ENCODE measurements at regions not wholly inside any gene's neighbourhood (a gene's known extent, or its start where the extent isn't known, plus 50 kb on each side); places are given as distances from the start of the nearest gene placed in this dataset.
"Not testable (repeated sequence)": the region's sequence is repeated elsewhere in the genome, so short reads cannot be mapped to it uniquely, and the experiment has no call there.

DNA sequence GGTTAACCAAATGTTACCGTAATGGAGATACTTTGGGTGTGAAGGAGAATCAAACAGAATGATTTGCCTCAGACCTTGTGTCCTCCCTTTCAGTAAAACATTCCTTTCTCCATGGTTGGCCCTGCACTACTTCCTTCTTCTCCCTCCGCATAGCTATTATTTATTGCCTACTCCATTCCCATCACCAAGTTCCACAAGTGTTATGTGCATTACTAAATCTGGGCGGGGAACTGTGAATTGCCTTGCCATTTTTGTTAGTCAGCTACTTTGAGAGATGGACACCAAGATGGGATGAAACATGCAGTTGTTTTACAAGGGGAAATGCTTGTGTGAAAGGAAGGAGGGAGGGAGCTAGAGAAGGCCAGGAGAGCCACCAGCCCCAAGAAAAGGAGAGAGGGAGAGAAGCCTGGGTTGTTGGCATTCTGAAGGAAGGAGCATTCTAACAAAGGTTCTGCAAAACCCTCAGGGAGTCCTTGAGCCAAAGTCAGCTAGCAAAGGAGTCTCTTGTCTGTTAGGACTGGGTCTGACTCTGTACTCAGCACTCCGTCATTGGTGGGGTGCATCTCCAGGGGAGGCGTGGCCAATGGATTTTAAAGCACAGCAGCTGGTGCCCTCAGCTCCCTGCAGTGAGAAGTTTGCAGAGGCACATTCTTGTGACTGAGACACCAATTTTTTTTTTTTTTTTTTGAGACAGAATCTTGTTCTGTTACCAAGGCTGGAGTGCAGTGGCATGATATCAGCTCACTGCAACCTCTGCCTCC lies 83.6 kb upstream of the CHD6 start:
- DNase-seq = no peak
- 68 to 77% methylated on average over 5 of the region's 5 CpGs for WGBS, 2 donors
- peaks cover 0 to 2% of the 10 kb centered on the region in 2 donors for H3K27me3 ChIP-seq (ENCODE audit: control insufficient read depth in 1 of 2, insufficient read depth in 2 of 2, low read length in 1 of 2)
- H3K4me3 ChIP-seq (ENCODE audit: low read length in 2 of 2) = no peak overlapping the region
- intact Hi-C loops (cut with DNase I) = no loop called here
- no peak for ATAC-seq (ENCODE audit: low FRiP score)
- no peaks in the 10 kb centered on the region for H3K36me3 ChIP-seq (ENCODE audit: control insufficient read depth in 1 of 2, insufficient read depth in 2 of 2, low read length in 1 of 2)
- H3K4me1 ChIP-seq (ENCODE audit: control insufficient read depth in 1 of 2, insufficient read depth in 2 of 2, low read length in 2 of 2) = no peaks in the 10 kb centered on the region
- H3K9me3 ChIP-seq (ENCODE audit: control insufficient read depth, low read length) = no peaks in the 10 kb centered on the region
- no peak overlapping the region for H3K27ac ChIP-seq (ENCODE audit: low read depth in 1 of 2, low read length in 2 of 2)

DNA sequence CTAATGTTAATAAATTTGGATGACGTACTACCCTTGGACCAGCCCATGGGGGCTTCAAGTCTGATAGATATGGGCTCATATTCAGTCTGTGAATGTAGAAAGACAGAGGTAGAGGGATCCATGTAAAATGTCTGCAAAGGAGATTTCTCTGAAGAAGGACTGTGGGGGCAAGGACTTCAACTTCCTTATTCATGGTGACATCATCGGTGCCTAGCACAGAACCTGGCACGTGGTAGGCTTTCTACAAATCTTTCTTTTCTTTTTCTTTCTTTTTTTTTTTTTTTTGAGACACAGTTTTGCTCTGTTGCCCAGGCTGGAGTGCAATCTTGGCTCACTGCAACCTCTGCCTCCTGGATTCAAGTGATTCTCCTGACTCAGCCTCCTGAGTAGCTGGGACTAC lies 81.5 kb upstream of the CHD6 start:
- H3K36me3 ChIP-seq (ENCODE audit: control insufficient read depth in 1 of 2, insufficient read depth in 2 of 2, low read length in 1 of 2); DNase-seq; H3K4me3 ChIP-seq (ENCODE audit: low read length in 2 of 2); H3K4me1 ChIP-seq (ENCODE audit: control insufficient read depth in 1 of 2, insufficient read depth in 2 of 2, low read length in 2 of 2); ATAC-seq (ENCODE audit: low FRiP score); H3K9me3 ChIP-seq (ENCODE audit: control insufficient read depth, low read length); H3K27ac ChIP-seq (ENCODE audit: low read depth in 1 of 2, low read length in 2 of 2); H3K27me3 ChIP-seq (ENCODE audit: control insufficient read depth in 1 of 2, insufficient read depth in 2 of 2, low read length in 1 of 2): not testable (repeated sequence)
- intact Hi-C loops (cut with DNase I) = loop anchor here (10.0 kb wide), 2 partner anchors 215 to 225 kb away; no protein-coding TSS in a partner anchor
- WGBS, 2 donors = 85% methylated on average over 3 of the region's 3 CpGs

DNA sequence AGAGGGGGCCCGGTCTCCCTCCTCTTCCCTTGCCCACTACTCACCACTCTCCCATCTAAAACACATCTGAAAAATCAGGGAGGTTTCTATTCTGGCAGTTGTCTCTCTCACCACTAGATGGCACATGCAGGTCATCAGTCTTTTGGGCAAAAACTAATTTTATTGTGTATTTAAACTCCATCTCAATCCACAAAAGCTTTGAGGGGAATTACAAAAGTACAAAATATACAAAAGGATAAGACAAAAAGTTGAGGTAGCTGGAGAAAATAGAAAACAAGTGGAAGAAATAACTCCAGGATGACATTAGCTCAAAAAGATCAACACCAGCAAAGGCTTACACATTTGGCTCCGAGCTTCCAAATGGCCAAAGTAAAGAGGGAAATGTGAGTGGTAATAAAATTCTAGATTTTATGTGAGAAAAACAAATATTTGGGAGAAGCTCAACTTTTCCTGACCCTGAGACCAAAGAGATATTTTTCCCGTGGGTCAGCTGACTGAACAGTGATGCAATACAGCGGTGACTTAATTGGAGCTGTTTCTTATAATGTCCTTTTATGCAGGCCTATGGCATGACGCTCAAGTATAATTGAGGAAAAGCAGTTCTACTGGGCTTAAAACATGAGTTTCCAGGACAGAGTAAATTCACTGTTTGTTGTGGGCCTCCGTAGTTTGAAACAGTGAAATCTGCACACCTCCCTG lies 79.8 kb upstream of the CHD6 start:
- Histone ChIP-seq H3K27ac (ENCODE audit: low read depth in 1 of 2, low read length in 2 of 2) (no peak overlapping the region), H3K4me3 (ENCODE audit: low read length in 2 of 2) (no peak overlapping the region), H3K9me3 (ENCODE audit: control insufficient read depth, low read length) (no peaks in the 10 kb centered on the region), H3K4me1 (ENCODE audit: control insufficient read depth in 1 of 2, insufficient read depth in 2 of 2, low read length in 2 of 2) (no peaks in the 10 kb centered on the region), H3K27me3 (ENCODE audit: control insufficient read depth in 1 of 2, insufficient read depth in 2 of 2, low read length in 1 of 2) (no peaks in the 10 kb centered on the region), H3K36me3 (ENCODE audit: control insufficient read depth in 1 of 2, insufficient read depth in 2 of 2, low read length in 1 of 2) (no peaks in the 10 kb centered on the region)
- intact Hi-C loops (cut with DNase I) = loop anchor here (10.0 kb wide), 2 partner anchors 213 to 223 kb away; no protein-coding TSS in a partner anchor
- ATAC-seq (ENCODE audit: low FRiP score) (no peak), DNase-seq (no peak)
- WGBS, 2 donors = 77% methylated on average over 6 of the region's 6 CpGs

DNA sequence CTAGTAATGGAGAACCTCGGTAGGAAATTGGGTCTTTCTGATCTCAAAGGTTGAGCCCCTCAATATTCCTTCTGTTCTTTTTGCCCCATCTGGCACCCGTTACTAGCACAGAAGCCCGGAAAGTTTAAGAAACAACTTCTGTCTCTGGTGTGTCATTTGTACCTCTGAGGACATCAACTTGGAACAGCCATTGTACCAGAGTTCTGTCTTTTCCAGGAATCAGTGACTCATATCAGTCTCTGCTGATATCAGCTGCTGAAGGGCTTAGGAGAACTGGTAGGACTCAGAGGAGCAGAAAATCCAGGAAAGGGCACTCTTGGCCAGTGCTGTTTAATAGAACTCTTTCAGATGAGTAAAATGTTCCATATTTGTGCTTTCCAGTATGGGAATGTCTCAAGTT lies 78.3 kb upstream of the CHD6 start:
- H3K27me3 ChIP-seq (ENCODE audit: control insufficient read depth in 1 of 2, insufficient read depth in 2 of 2, low read length in 1 of 2) = no peaks in the 10 kb centered on the region
- no peaks in the 10 kb centered on the region for H3K4me1 ChIP-seq (ENCODE audit: control insufficient read depth in 1 of 2, insufficient read depth in 2 of 2, low read length in 2 of 2)
- DNase-seq (no peak), ATAC-seq (ENCODE audit: low FRiP score) (peak; percentile 15)
- intact Hi-C loops (cut with DNase I) = loop anchor here (10.0 kb wide), 2 partner anchors 212 to 222 kb away; no protein-coding TSS in a partner anchor
- 58 to 60% methylated on average over 3 of the region's 3 CpGs for WGBS, 2 donors
- H3K4me3 ChIP-seq (ENCODE audit: low read length in 2 of 2) = no peak overlapping the region
- no peaks in the 10 kb centered on the region for H3K36me3 ChIP-seq (ENCODE audit: control insufficient read depth in 1 of 2, insufficient read depth in 2 of 2, low read length in 1 of 2)
- no peaks in the 10 kb centered on the region for H3K9me3 ChIP-seq (ENCODE audit: control insufficient read depth, low read length)
- no peak overlapping the region for H3K27ac ChIP-seq (ENCODE audit: low read depth in 1 of 2, low read length in 2 of 2)

DNA sequence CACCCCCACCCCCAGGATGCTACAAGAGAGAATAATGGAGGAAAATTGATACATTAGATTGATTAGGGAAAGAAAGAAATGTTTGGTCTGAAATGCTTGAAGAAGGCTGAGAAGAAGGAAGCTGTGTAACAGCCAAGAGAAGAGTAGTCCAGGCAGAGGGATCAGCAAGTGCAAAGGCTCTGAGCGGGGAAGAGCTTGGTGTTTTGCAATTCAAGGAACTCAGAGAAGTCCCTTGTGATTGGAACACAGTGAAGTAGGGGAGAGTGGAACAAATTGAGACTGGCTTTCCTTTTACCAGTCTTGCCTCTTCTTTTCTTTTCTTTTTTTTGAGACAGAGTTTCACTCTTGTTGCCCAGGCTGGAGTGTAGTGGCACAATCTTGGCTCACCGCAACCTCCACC lies 76.6 kb upstream of the CHD6 start:
- no peak overlapping the region for H3K27ac ChIP-seq (ENCODE audit: low read depth in 1 of 2, low read length in 2 of 2)
- H3K9me3 ChIP-seq (ENCODE audit: control insufficient read depth, low read length) = no peaks in the 10 kb centered on the region
- ATAC-seq (ENCODE audit: low FRiP score) (no peak), DNase-seq (no peak)
- intact Hi-C loops (cut with DNase I) = loop anchor here (5.0 to 10.0 kb wide), 3 partner anchors 57 to 220 kb away; no protein-coding TSS in a partner anchor
- H3K4me1 ChIP-seq (ENCODE audit: control insufficient read depth in 1 of 2, insufficient read depth in 2 of 2, low read length in 2 of 2) = no peaks in the 10 kb centered on the region
- H3K36me3 ChIP-seq (ENCODE audit: control insufficient read depth in 1 of 2, insufficient read depth in 2 of 2, low read length in 1 of 2) = no peaks in the 10 kb centered on the region
- 91 to 94% methylated on average over 2 of the region's 2 CpGs for WGBS, 2 donors
- H3K27me3 ChIP-seq (ENCODE audit: control insufficient read depth in 1 of 2, insufficient read depth in 2 of 2, low read length in 1 of 2) = no peaks in the 10 kb centered on the region
- no peak overlapping the region for H3K4me3 ChIP-seq (ENCODE audit: low read length in 2 of 2)

DNA sequence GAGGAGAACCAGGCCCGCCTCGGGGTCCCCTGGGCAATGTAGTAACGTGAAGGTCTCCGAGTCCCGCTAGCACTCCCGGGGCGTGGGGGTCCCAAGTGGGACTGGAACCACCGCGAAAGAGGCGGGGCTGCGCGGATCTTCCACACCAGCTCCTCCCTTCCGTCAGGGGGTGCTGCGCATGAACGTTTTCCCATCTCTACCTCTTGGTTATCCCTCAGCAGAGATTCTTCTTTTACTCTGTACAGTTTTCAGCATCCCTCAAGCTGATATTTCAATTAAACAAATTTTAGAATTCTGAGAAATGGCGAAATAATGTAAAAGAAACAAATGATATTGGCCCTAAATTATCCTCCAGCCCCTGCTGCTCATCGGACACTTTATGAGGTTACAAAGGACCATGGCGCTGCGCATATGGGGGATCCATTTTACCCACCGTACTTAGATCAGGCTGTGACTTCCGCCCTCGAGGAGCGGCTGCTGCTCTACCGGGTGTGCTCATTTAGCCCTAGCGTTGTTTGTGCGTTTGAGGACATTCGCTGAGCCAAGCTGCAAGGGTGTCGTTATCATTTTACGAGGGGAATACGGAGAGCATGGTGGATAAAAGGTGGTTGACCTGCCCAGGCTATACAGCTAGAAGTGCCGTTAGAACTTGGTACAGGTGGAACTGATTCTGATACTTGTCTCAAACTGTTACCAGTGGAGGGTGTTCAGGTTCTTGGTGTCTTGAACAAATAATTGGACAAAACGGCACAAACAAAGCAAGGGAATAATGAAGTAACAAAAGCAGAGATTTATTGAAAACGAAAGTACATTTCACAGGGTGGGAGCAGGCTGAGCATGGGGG lies 75.2 kb upstream of the CHD6 start:
- DNase-seq (peak; percentile 86 to 90), ATAC-seq (ENCODE audit: low FRiP score) (peak; percentile 95)
- Histone ChIP-seq H3K9me3 (ENCODE audit: control insufficient read depth, low read length) (no peaks in the 10 kb centered on the region), H3K4me3 (ENCODE audit: low read length in 2 of 2) (peak overlapping the region; percentile 79 to 89), H3K36me3 (ENCODE audit: control insufficient read depth in 1 of 2, insufficient read depth in 2 of 2, low read length in 1 of 2) (no peaks in the 10 kb centered on the region), H3K4me1 (ENCODE audit: control insufficient read depth in 1 of 2, insufficient read depth in 2 of 2, low read length in 2 of 2) (no peaks in the 10 kb centered on the region), H3K27ac (ENCODE audit: low read depth in 1 of 2, low read length in 2 of 2) (peak overlapping the region; percentile 71 to 83), H3K27me3 (ENCODE audit: control insufficient read depth in 1 of 2, insufficient read depth in 2 of 2, low read length in 1 of 2) (no peaks in the 10 kb centered on the region)
- WGBS, 2 donors = 0 to 1% methylated on average over 33 of the region's 33 CpGs
- intact Hi-C loops (cut with DNase I) = loop anchor here (5.0 to 10.0 kb wide), 3 partner anchors 56 to 219 kb away; no protein-coding TSS in a partner anchor

DNA sequence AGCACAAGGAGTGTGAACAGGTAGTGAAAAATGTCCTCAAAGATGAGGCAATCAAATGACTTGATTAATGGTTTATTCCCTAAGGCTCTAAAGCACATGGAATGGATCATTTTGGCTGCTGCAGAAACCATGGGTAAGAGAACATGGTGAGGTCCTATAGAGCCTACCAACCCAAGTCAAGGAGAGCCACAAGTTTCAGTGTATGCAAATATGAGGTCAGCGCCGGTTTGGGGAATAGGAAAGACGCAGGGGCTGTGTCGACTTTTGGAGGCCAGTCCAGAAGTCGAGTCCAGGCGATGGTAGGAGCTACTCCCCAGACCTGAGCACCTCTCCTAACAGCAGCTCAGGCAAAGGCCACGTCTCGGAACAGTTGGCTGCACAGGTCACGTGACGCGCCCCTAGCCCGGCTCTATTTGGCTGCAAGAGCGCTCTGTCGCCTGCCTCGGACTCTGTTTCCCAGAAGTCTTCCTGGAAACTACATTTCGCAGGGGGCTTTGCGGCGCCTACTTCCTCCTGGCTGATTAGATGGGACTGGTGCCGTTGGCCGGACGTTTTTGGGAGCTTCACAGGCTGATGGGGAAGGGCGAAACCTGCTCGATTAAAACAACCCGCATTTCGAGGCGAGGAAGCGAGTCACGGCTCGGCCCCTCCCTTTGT lies 74.4 kb upstream of the CHD6 start:
- WGBS, 2 donors = 3 to 5% methylated on average over 29 of the region's 29 CpGs
- no peaks in the 10 kb centered on the region for H3K9me3 ChIP-seq (ENCODE audit: control insufficient read depth, low read length)
- H3K4me1 ChIP-seq (ENCODE audit: control insufficient read depth in 1 of 2, insufficient read depth in 2 of 2, low read length in 2 of 2) = no peaks in the 10 kb centered on the region
- DNase-seq (peak; percentile 91 to 92), ATAC-seq (ENCODE audit: low FRiP score) (peak; percentile 88)
- no peaks in the 10 kb centered on the region for H3K36me3 ChIP-seq (ENCODE audit: control insufficient read depth in 1 of 2, insufficient read depth in 2 of 2, low read length in 1 of 2)
- H3K27me3 ChIP-seq (ENCODE audit: control insufficient read depth in 1 of 2, insufficient read depth in 2 of 2, low read length in 1 of 2) = no peaks in the 10 kb centered on the region
- intact Hi-C loops (cut with DNase I) = loop anchor here (5.0 to 10.0 kb wide), 3 partner anchors 55 to 218 kb away; no protein-coding TSS in a partner anchor
- H3K27ac ChIP-seq (ENCODE audit: low read depth in 1 of 2, low read length in 2 of 2) = peak overlapping the region; percentile 71 to 83
- H3K4me3 ChIP-seq (ENCODE audit: low read length in 2 of 2) = peak overlapping the region; percentile 79 to 89

DNA sequence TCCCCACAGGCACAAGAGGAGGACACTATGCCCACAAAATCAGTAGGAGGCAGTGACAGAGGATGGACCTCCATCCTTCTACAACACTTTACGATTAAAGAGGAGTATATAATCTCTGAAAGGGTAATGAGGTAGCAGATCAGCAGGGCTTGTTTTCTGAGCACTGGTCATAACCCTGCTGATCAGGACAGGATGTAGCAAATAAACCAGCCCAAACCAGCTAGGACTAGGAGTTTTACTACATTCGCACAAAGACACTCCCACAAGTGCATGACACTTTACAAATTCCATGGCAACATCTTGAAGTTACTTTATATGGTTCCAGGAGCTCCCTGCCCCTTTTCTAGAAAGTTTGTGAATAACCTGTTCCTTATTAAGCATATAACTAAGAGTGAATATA lies 73.3 kb upstream of the CHD6 start:
- Histone ChIP-seq H3K4me1 (ENCODE audit: control insufficient read depth in 1 of 2, insufficient read depth in 2 of 2, low read length in 2 of 2) (no peaks in the 10 kb centered on the region), H3K36me3 (ENCODE audit: control insufficient read depth in 1 of 2, insufficient read depth in 2 of 2, low read length in 1 of 2) (no peaks in the 10 kb centered on the region), H3K27me3 (ENCODE audit: control insufficient read depth in 1 of 2, insufficient read depth in 2 of 2, low read length in 1 of 2) (no peaks in the 10 kb centered on the region), H3K4me3 (ENCODE audit: low read length in 2 of 2) (no peak overlapping the region), H3K27ac (ENCODE audit: low read depth in 1 of 2, low read length in 2 of 2) (no peak overlapping the region), H3K9me3 (ENCODE audit: control insufficient read depth, low read length) (no peaks in the 10 kb centered on the region)
- no peak for DNase-seq
- WGBS, 2 donors = 88 to 93% methylated on average over 2 of the region's 2 CpGs
- intact Hi-C loops (cut with DNase I) = loop anchor here (5.0 to 10.0 kb wide), 3 partner anchors 54 to 217 kb away; no protein-coding TSS in a partner anchor
- no peak for ATAC-seq (ENCODE audit: low FRiP score)

Data from aorta (tissue), 5 donors.